ENCODE measurements at regions not wholly inside any gene's neighbourhood (a gene's known extent, or its start where the extent isn't known, plus 50 kb on each side); places are given as distances from the start of the nearest gene placed in this dataset.

GRCh38 chr13:111981446-111982165 lies 85.3 kb upstream of the SOX1 start:
- CTCF ChIA-PET, result no interaction called here
- Histone ChIP-seq H3K27me3 (ENCODE audit: control insufficient read depth, insufficient read depth, low read length) (no peaks in the 10 kb centered on the region), H3K4me3 (ENCODE audit: low read depth, low read length) (no peak overlapping the region), H3K36me3 (ENCODE audit: control insufficient read depth, insufficient read depth, low read length) (no peaks in the 10 kb centered on the region)
- POLR2A ChIA-PET, result no interaction called here
- TF ChIP-seq CTCF (IDR thresholded peaks at IDR 0.05; ENCODE audit: insufficient read depth, low read depth, low read length), result no peak
- DNase-seq (ENCODE audit: low read depth), result no peak

- no peak for DNase-seq (ENCODE audit: low read depth)
- no peak overlapping the region for H3K4me3 ChIP-seq (ENCODE audit: low read depth, low read length)
- ChIA-PET CTCF (interaction anchor here (0.7 to 1.0 kb wide), 2 partner anchors 25 to 61 kb away, joined by 3 read pairs; no protein-coding TSS in a partner anchor), POLR2A (no interaction called here)
- H3K27me3 ChIP-seq (ENCODE audit: control insufficient read depth, insufficient read depth, low read length), result no peaks in the 10 kb centered on the region
- no peak for TF ChIP-seq CTCF (IDR thresholded peaks at IDR 0.05; ENCODE audit: insufficient read depth, low read depth, low read length)
- no peaks in the 10 kb centered on the region for H3K36me3 ChIP-seq (ENCODE audit: control insufficient read depth, insufficient read depth, low read length)
Observed at GRCh38 chr13:111984349-111984748, 82.6 kb upstream of the SOX1 start.

GRCh38 chr13:111990362-111990761 lies 76.6 kb upstream of the SOX1 start:
- POLR2A ChIA-PET, result no interaction called here
- H3K4me3 ChIP-seq (ENCODE audit: low read depth, low read length), result no peak overlapping the region
- DNase-seq (ENCODE audit: low read depth), result no peak
- CTCF ChIA-PET, result no interaction called here
- no peaks in the 10 kb centered on the region for H3K36me3 ChIP-seq (ENCODE audit: control insufficient read depth, insufficient read depth, low read length)
- no peak for TF ChIP-seq CTCF (IDR thresholded peaks at IDR 0.05; ENCODE audit: insufficient read depth, low read depth, low read length)
- no peaks in the 10 kb centered on the region for H3K27me3 ChIP-seq (ENCODE audit: control insufficient read depth, insufficient read depth, low read length)

GRCh38 chr13:111992911-111993310 lies 74.0 kb upstream of the SOX1 start:
- Histone ChIP-seq H3K36me3 (ENCODE audit: control insufficient read depth, insufficient read depth, low read length) (no peaks in the 10 kb centered on the region), H3K27me3 (ENCODE audit: control insufficient read depth, insufficient read depth, low read length) (no peaks in the 10 kb centered on the region), H3K4me3 (ENCODE audit: low read depth, low read length) (no peak overlapping the region)
- ChIA-PET CTCF (no interaction called here), POLR2A (no interaction called here)
- TF ChIP-seq CTCF (IDR thresholded peaks at IDR 0.05; ENCODE audit: insufficient read depth, low read depth, low read length), result no peak
- no peak for DNase-seq (ENCODE audit: low read depth)

- ChIA-PET POLR2A (no interaction called here), CTCF (no interaction called here)
- H3K36me3 ChIP-seq (ENCODE audit: control insufficient read depth, insufficient read depth, low read length), result no peaks in the 10 kb centered on the region
- no peak overlapping the region for H3K4me3 ChIP-seq (ENCODE audit: low read depth, low read length)
- no peak for TF ChIP-seq CTCF (IDR thresholded peaks at IDR 0.05; ENCODE audit: insufficient read depth, low read depth, low read length)
- no peak for DNase-seq (ENCODE audit: low read depth)
- H3K27me3 ChIP-seq (ENCODE audit: control insufficient read depth, insufficient read depth, low read length), result no peaks in the 10 kb centered on the region
Observed at GRCh38 chr13:111993691-111994090, 73.3 kb upstream of the SOX1 start.

All from BJ (cell line).